MM.1S (cell line): ENCODE measurements at regions not wholly inside any gene's neighbourhood (a gene's known extent, or its start where the extent isn't known, plus 50 kb on each side); places are given as distances from the start of the nearest gene placed in this dataset.

Experiments
- EZH2 ChIP-seq: fragments of 300-600 bp; sonication (generic); optimal IDR thresholded peaks from 2 replicates; pipeline ENCODE3; 2017; ENCODE audit warnings: low read depth, mild to moderate bottlenecking, antibody characterized with exemption, low read length, mixed read lengths
- TF ChIP-seq, protein P1 (sequence below): fragments of 300-600 bp; sonication (generic); IDR thresholded peaks from 2 replicates; pipeline ENCODE4 v1.5.1; 2016; ENCODE audit warnings: antibody characterized with exemption, low read length, mixed read lengths

DNA sequence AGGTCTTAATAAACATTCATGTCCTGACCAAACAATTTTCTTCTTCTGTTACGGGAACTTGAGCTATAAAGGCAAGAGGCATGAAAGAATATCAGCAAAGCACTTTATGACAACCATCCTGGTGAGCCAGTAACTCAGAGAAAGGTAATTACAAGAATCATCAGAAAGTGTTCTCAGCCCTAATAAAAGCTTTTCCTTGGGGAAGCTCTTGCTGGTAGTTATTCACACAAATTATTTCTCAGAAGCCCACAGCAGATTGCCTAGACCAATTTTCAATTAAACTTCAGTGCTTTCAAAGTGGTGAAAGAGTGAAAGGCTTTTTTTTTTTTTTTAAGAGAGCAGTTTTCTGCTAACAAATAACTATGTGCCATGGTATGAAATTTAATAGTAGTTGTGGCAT, 60.9 kb upstream of the PEX5L start:
- TF ChIP-seq, protein P1, sequence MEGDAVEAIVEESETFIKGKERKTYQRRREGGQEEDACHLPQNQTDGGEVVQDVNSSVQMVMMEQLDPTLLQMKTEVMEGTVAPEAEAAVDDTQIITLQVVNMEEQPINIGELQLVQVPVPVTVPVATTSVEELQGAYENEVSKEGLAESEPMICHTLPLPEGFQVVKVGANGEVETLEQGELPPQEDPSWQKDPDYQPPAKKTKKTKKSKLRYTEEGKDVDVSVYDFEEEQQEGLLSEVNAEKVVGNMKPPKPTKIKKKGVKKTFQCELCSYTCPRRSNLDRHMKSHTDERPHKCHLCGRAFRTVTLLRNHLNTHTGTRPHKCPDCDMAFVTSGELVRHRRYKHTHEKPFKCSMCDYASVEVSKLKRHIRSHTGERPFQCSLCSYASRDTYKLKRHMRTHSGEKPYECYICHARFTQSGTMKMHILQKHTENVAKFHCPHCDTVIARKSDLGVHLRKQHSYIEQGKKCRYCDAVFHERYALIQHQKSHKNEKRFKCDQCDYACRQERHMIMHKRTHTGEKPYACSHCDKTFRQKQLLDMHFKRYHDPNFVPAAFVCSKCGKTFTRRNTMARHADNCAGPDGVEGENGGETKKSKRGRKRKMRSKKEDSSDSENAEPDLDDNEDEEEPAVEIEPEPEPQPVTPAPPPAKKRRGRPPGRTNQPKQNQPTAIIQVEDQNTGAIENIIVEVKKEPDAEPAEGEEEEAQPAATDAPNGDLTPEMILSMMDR, result no peak
- TF ChIP-seq EZH2, result no peak
